PC-9 (cell line): ENCODE measurements at regions not wholly inside any gene's neighbourhood (a gene's known extent, or its start where the extent isn't known, plus 50 kb on each side); places are given as distances from the start of the nearest gene placed in this dataset.

ENCODE experiments used
- CTCF ChIP-seq: fragments of 200-600 bp; sonication (generic); conservative IDR thresholded peaks from 2 replicates; pipeline ENCODE4 v1.6.1; 2017; ENCODE audit warnings: mixed run types, antibody characterized with exemption, mild to moderate bottlenecking, moderate library complexity
- EZH2 ChIP-seq: fragments of 200-600 bp; sonication (generic); IDR thresholded peaks from 2 replicates; pipeline ENCODE4 v1.8.0; 2017; ENCODE audit warnings: antibody characterized with exemption, low read depth

- TF ChIP-seq CTCF (no peak), EZH2 (no peak)
These were observed 157.0 kb upstream of the DTNBP1 start for GRCh38 chr6:15819841-15820240.
